NB4 (cell line): ENCODE measurements at regions not wholly inside any gene's neighbourhood (a gene's known extent, or its start where the extent isn't known, plus 50 kb on each side); places are given as distances from the start of the nearest gene placed in this dataset.

Experiments used
- CTCF ChIP-seq: IDR thresholded peaks from one replicate; pipeline ENCODE4 v1.5.1; 2012; ENCODE audit warnings: low read depth, low read length
- MYC ChIP-seq: IDR thresholded peaks from 2 replicates; pipeline ENCODE4 v1.6.1; 2011; ENCODE audit warnings: low read depth, low read length
- POLR2A ChIP-seq: IDR thresholded peaks from 2 replicates; pipeline ENCODE4 v1.6.1; 2011; ENCODE audit warnings: mild to moderate bottlenecking; ENCODE audit not compliant: insufficient read length; ENCODE audit errors: extremely low read depth

- TF ChIP-seq CTCF: no peak
- TF ChIP-seq MYC: no peak
- TF ChIP-seq POLR2A: no peak
Measured at GRCh38 chr4:161148051-161148450, 1015.7 kb downstream of the FSTL5 start.
